Peyer's patch (tissue), 4 donors: ENCODE measurements at regions not wholly inside any gene's neighbourhood (a gene's known extent, or its start where the extent isn't known, plus 50 kb on each side); places are given as distances from the start of the nearest gene placed in this dataset.

ENCODE experiments used
- POLR2A ChIP-seq, 2 donors: fragments of 450-650 bp; IDR thresholded peaks; one replicate each; pipeline ENCODE4 v1.5.1; 2017; ENCODE audit warnings: antibody characterized with exemption in 2 of 2, mild to moderate bottlenecking in 2 of 2, moderate library complexity in 2 of 2
- TF ChIP-seq, protein P1 (sequence below), 6 experiments: fragments of 450-650 bp in 4 of 6; fragments of 200-600 bp in 2 of 6; sonication (generic) in 1 of 6; IDR thresholded peaks; one replicate each; pipeline ENCODE4 v1.5.1; 2017 to 2019; ENCODE audit warnings: antibody characterized with exemption in 6 of 6, mild to moderate bottlenecking in 3 of 6, moderate library complexity in 1 of 6

DNA sequence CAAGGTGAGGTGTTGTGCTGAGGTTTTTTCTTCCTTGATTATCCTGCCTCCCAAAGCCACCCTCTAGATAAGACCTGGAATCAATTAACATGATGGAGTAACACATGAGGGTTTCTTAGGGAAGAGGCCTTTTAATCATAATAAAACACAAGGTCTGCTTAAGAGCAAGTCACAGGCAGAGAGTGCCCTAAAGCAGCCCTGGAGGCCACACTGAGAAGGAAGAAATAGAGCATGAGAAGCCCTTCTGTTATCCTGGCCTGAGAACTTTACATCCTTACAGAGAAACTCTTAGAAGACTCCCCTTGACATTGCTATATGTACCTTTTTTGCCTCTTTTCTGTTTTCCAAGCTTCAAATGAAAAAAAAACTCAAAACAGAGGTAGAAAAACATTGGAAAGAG lies 132.3 kb downstream of the CEP57L1 start:
- TF ChIP-seq, protein P1, sequence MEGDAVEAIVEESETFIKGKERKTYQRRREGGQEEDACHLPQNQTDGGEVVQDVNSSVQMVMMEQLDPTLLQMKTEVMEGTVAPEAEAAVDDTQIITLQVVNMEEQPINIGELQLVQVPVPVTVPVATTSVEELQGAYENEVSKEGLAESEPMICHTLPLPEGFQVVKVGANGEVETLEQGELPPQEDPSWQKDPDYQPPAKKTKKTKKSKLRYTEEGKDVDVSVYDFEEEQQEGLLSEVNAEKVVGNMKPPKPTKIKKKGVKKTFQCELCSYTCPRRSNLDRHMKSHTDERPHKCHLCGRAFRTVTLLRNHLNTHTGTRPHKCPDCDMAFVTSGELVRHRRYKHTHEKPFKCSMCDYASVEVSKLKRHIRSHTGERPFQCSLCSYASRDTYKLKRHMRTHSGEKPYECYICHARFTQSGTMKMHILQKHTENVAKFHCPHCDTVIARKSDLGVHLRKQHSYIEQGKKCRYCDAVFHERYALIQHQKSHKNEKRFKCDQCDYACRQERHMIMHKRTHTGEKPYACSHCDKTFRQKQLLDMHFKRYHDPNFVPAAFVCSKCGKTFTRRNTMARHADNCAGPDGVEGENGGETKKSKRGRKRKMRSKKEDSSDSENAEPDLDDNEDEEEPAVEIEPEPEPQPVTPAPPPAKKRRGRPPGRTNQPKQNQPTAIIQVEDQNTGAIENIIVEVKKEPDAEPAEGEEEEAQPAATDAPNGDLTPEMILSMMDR (IDR thresholded peaks at IDR 0.05): no peak
- no peak for TF ChIP-seq POLR2A (IDR thresholded peaks at IDR 0.05)
